Pancreas (tissue), 10 donors: ENCODE measurements at regions not wholly inside any gene's neighbourhood (a gene's known extent, or its start where the extent isn't known, plus 50 kb on each side); places are given as distances from the start of the nearest gene placed in this dataset.

Source experiments
- ATAC-seq, 4 donors: fragments of 200-7000 bp; cut with Tn5 transposase; one replicate each; pipeline versions ENCODE4 v1.8.0 to v1.9.1; 2020; ENCODE audit warnings: mild to moderate bottlenecking in 4 of 4, moderate library complexity in 4 of 4
- DNase-seq, 6 donors: peaks; one replicate each; pipeline ENCODE4 v3.0.0-alpha.2; 2020
- FAIRE-seq: peaks from 2 replicates; lab custom pipeline; 2012; peaks lifted over from hg19 to GRCh38; lab: Jason Lieb, UNC
- H3K27ac ChIP-seq, 4 donors: fragments of 200-600 bp; sonication (generic); 1 replicate in 3 of 4; 2 replicates in 1 of 4; pipeline versions ENCODE4 v1.5.0 to v1.8.0; 2020
- H3K27me3 ChIP-seq, 4 donors: fragments of 200-600 bp; one replicate each; pipeline ENCODE4 v1.8.0; 2021
- H3K36me3 ChIP-seq, 3 donors: fragments of 200-600 bp; sonication (generic) in 1 of 3; one replicate each; pipeline versions ENCODE4 v1.5.0 to v1.8.0; 2020 to 2021
- H3K4me1 ChIP-seq, 3 donors: fragments of 200-600 bp; one replicate each; pipeline ENCODE4 v1.8.0; 2021
- H3K4me3 ChIP-seq, 4 donors: fragments of 200-600 bp; sonication (generic) in 2 of 4; one replicate each; pipeline versions ENCODE4 v1.5.0 to v1.8.0; 2020 to 2021
- H3K9me3 ChIP-seq, 4 donors: fragments of 200-600 bp; one replicate each; pipeline ENCODE4 v1.8.0; 2021
- CTCF ChIP-seq, 4 donors: fragments of 200-600 bp; sonication (generic) in 3 of 4; IDR thresholded peaks; one replicate each; pipeline versions ENCODE4 v1.5.0 to v1.8.0; 2021; ENCODE audit warnings: antibody characterized with exemption in 4 of 4
- WGBS, 2 donors: extraction: QIAGEN DNeasy Blood & Tissue Kit; methylation state at CpG; one replicate each; pipeline ENCODE4 v1.1.7; 2013; 5-methylcytosine and 5-hydroxymethylcytosine counted together
- intact Hi-C, 3 donors: fragments of 100-400 bp; cut with DNase I; formaldehyde crosslinking; loops; one replicate each; pipeline versions ENCODE4 v1.11.1 to v1.14.2; 2022
- donor health status: healthy with polysubstance abuse.
- donor health status: DM: no; HTN: no; CAD: no; lungs with moderate emphysema.
- donor health status: DM: no; HTN: no; CAD: no.
- donor health status: control.
- donor health status: control.
- donor health status: Bipolar disorder and iron deficiency.
- donor health status: DM: yes; HTN: yes; CAD: no.
- donor health status: DM: no; HTN: no; CAD: no.
- donor health status: DM: no; HTN: no; CAD: no.
- donor health status: DM: yes; HTN: yes; CAD: no.

DNA sequence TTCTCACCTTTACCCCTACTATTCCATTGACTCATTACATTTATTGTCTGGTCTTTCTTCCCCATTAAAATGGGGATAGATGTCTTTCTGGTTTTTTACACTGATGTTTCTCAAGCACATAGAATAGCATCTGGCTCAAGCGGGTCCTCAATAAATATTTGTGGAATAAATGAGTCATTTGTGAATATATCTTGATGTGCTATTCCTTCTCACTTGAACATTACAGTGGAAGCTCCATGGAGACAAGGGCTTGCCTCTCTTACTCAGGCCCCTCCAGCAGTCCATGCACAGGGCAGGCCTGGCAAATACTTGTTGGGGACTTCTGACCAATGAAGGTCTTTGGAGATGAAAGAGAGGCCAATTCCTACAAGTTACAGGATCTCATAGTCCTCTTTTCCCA, 151.7 kb upstream of the TAS2R1 start:
- no peak for TF ChIP-seq CTCF (IDR thresholded peaks at IDR 0.05)
- no peaks in the 10 kb centered on the region for H3K4me1 ChIP-seq
- WGBS, 2 donors: 66 to 74% methylated on average over 1 of the region's 1 CpG
- H3K27me3 ChIP-seq: no peaks in the 10 kb centered on the region
- intact Hi-C loops: no loop called here
- H3K9me3 ChIP-seq: no peaks in the 10 kb centered on the region
- DNase-seq: no peak
- no peak overlapping the region for H3K27ac ChIP-seq
- no peak for FAIRE-seq
- H3K4me3 ChIP-seq: no peak overlapping the region
- no peaks in the 10 kb centered on the region for H3K36me3 ChIP-seq
- ATAC-seq: no peak

DNA sequence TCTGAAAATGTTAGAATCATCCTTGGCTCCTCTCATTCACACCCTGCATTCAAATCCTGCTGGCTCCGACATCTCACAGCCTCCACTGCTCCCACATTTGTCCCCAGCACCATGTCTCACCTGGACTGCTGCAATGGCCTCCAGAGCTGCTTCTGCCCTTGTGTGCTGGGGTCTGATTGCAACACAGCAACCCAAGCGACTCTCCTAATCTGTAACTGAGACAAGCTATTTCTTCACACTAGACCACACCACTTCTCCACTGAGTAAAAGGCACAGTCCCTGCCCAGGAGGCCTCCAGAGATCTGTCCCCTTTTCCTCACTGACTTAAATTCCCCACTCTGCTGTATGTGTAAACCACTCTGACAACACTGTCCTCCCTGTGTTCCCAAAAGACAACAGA, 151.1 kb upstream of the TAS2R1 start:
- no peak for TF ChIP-seq CTCF (IDR thresholded peaks at IDR 0.05)
- H3K4me3 ChIP-seq: no peak overlapping the region
- ATAC-seq: no peak
- intact Hi-C loops: no loop called here
- no peak for DNase-seq
- no peaks in the 10 kb centered on the region for H3K36me3 ChIP-seq
- 52 to 69% methylated on average over 2 of the region's 2 CpGs for WGBS, 2 donors
- no peaks in the 10 kb centered on the region for H3K27me3 ChIP-seq
- H3K27ac ChIP-seq: no peak overlapping the region
- FAIRE-seq: no peak
- H3K4me1 ChIP-seq: no peaks in the 10 kb centered on the region
- H3K9me3 ChIP-seq: no peaks in the 10 kb centered on the region

GRCh38 chr5:9780501-9780900, 150.3 kb upstream of the TAS2R1 start:
- DNase-seq (no peak), ATAC-seq (no peak), FAIRE-seq (no peak)
- Histone ChIP-seq H3K27me3 (no peaks in the 10 kb centered on the region), H3K9me3 (no peaks in the 10 kb centered on the region), H3K4me1 (no peaks in the 10 kb centered on the region), H3K27ac (no peak overlapping the region), H3K4me3 (no peak overlapping the region), H3K36me3 (no peaks in the 10 kb centered on the region)
- no peak for TF ChIP-seq CTCF (IDR thresholded peaks at IDR 0.05)
- intact Hi-C loops: no loop called here
- 88 to 90% methylated on average over 11 of the region's 11 CpGs for WGBS, 2 donors

DNA sequence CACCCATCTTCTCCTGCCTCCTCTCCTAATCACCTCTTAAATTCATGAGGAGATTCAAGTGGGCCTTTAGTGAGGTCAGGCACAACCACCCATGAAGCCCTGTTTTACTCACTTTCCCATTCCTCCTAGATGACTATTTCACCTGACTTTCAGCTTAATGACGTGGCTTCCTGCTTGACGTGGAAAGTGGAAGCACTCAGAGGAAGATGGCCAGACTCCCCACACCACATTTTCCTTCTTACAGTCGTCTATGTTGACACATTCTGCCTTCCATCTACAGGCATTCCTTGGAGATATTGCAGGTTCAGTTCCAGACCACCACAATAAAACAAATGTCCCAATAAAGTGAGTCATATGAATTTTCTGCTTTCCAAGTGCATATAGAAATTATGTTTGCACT, 146.4 kb upstream of the TAS2R1 start:
- no peak for FAIRE-seq

DNA sequence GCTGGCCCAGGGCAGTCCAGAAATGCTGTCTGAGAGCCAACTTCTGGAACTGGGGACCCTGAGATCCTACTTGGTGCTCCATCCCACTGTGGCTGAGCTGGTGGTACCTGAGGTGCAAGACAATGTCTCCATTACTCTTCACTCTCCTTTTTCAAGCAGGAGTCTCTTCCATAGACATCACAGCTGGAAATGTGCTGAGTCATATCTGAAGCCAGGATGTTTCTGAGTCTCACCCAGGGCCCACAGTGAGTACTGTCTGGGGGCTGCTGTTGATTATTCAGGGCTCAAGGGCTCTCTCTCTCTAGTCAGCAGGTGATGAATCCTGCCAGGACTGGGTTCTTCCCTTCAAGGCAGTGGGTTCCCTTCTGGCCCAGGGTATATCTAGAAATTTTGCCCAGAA, 145.2 kb upstream of the TAS2R1 start:
- no peak overlapping the region for H3K4me3 ChIP-seq
- DNase-seq (no peak), ATAC-seq (no peak), FAIRE-seq (no peak)
- H3K4me1 ChIP-seq: no peaks in the 10 kb centered on the region
- no peak for TF ChIP-seq CTCF (IDR thresholded peaks at IDR 0.05)
- intact Hi-C loops: no loop called here
- H3K27me3 ChIP-seq: no peaks in the 10 kb centered on the region
- no peak overlapping the region for H3K27ac ChIP-seq
- no peaks in the 10 kb centered on the region for H3K36me3 ChIP-seq
- H3K9me3 ChIP-seq: no peaks in the 10 kb centered on the region

More for the DNA sequence above, 146.4 kb upstream of the TAS2R1 start:
- Histone ChIP-seq H3K36me3 (no peaks in the 10 kb centered on the region), H3K9me3 (no peaks in the 10 kb centered on the region), H3K27ac (no peak overlapping the region), H3K27me3 (no peaks in the 10 kb centered on the region), H3K4me1 (no peaks in the 10 kb centered on the region), H3K4me3 (no peak overlapping the region)
- intact Hi-C loops: no loop called here
- 31 to 39% methylated on average over 3 of the region's 3 CpGs for WGBS, 2 donors
- DNase-seq (no peak), ATAC-seq (no peak)
- no peak for TF ChIP-seq CTCF (IDR thresholded peaks at IDR 0.05)
